ENCODE measurements at regions not wholly inside any gene's neighbourhood (a gene's known extent, or its start where the extent isn't known, plus 50 kb on each side); places are given as distances from the start of the nearest gene placed in this dataset.
A peak's percentile ranks its signal among the peaks of the same experiment; 100 is the strongest.

DNA sequence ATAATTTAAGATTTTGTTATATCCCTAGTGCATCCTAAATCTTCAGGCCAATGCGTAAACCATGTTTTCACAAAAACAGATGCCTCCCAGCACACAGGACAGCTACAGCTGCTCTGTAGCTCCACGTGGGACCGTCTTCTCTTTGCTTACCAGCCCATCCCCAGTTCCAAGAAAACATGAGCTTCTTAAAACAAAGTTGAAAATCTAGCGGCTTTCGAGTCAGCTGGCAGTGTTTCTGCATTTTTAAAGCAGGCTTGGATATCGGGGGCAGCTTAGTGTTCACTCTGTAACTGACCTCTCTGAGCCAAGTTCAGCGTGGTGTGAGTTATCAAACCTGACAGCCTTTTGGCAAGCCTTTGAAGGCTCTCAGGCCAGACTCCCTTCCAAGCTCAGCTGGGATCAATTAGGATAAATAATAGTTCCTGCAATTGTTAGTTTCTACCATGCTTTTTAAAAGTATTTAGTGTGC lies 881.5 kb downstream of the LTN1 start:
- Histone ChIP-seq H3K9ac (ENCODE audit: low read depth, low read length) (no peak overlapping the region), H3K27ac (ENCODE audit: low read depth, low read length) (no peak overlapping the region), H3K9me3 (ENCODE audit: insufficient read depth, low read depth, low read length) (no peaks in the 10 kb centered on the region), H3K4me1 (ENCODE audit: insufficient read depth, low read length) (no peaks in the 10 kb centered on the region), H3K27me3 (ENCODE audit: insufficient read depth, low read length) (no peaks in the 10 kb centered on the region), H3K4me3 (ENCODE audit: low read length) (no peak overlapping the region), H3K36me3 (ENCODE audit: insufficient read depth, low read length) (no peaks in the 10 kb centered on the region)
- WGBS, result 91% methylated on average over 7 of the region's 7 CpGs

DNA sequence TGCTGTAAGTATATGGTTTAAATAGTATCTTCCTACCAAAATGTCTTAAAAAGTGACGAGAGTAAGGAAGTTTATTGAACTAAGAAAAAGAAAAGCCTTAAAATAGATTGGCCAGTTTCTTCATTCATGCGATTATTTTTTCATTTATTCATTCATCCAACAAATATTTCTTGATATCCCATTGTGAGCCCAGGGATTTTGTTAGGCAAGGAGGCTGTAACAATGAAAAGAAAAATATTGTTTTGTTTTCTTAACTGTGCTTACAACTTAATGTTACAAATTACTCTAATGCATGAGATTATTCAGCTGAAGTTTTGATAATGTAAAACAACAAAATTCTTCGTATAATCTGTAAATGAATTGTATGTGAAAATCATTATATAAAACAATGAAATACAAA lies 882.0 kb downstream of the LTN1 start:
- Histone ChIP-seq H3K9ac (ENCODE audit: low read depth, low read length) (no peak overlapping the region), H3K27me3 (ENCODE audit: insufficient read depth, low read length) (no peaks in the 10 kb centered on the region), H3K36me3 (ENCODE audit: insufficient read depth, low read length) (no peaks in the 10 kb centered on the region), H3K4me3 (ENCODE audit: low read length) (no peak overlapping the region), H3K27ac (ENCODE audit: low read depth, low read length) (no peak overlapping the region), H3K4me1 (ENCODE audit: insufficient read depth, low read length) (no peaks in the 10 kb centered on the region), H3K9me3 (ENCODE audit: insufficient read depth, low read depth, low read length) (no peaks in the 10 kb centered on the region)
- WGBS, result no CpG with 5 or more reads among the region's 3 CpGs

DNA sequence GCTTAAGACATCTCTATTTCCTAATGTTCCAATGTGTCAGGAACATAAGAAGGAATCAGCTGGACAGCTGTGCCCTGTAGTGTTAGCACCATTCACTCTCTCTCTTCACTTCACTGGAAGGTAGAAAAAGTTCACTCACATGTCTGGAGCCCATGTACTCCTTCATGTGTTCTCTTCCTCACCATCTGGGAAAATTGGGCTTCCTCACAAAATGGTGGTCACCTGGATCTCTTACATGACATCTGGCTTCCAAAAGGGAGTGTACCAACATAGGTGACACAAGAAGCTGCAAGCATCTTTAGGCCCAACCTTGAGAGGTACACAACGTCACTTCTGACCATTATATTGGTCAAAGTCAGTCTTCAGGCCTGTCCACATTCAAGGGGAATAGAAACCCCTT lies 882.6 kb downstream of the LTN1 start:
- H3K9me3 ChIP-seq (ENCODE audit: insufficient read depth, low read depth, low read length), result no peaks in the 10 kb centered on the region
- no peak overlapping the region for H3K27ac ChIP-seq (ENCODE audit: low read depth, low read length)
- no peak overlapping the region for H3K4me3 ChIP-seq (ENCODE audit: low read length)
- no peaks in the 10 kb centered on the region for H3K4me1 ChIP-seq (ENCODE audit: insufficient read depth, low read length)
- no peak overlapping the region for H3K9ac ChIP-seq (ENCODE audit: low read depth, low read length)
- no peaks in the 10 kb centered on the region for H3K27me3 ChIP-seq (ENCODE audit: insufficient read depth, low read length)
- WGBS, result 94% methylated on average over 1 of the region's 1 CpG
- no peaks in the 10 kb centered on the region for H3K36me3 ChIP-seq (ENCODE audit: insufficient read depth, low read length)

DNA sequence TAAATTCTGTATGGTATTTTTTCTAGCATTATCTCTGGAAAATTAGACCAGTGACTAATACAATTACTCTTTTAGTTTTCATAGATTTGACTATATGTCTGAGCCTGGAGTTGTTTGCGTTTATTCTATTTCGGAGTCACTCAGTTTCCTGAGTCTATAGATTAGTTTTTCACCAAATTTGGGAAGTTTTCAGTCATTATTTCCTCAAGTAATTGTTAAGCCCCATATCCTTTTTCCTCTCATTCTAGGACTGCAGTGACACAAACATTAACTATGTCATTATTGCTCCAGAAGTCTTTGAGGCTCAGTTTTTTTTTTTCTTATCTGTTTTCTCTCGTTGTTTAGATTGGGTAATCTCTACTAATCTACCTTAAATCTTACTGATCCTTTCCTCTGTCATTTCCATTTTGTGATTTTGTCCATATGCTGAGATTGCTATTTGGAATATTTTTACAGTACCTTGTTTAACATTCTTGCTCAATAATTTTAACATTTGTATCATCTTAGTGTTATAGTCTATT lies 886.2 kb downstream of the LTN1 start:
- WGBS, result 100% methylated on average over 2 of the region's 3 CpGs
- H3K9me3 ChIP-seq (ENCODE audit: insufficient read depth, low read depth, low read length), result no peaks in the 10 kb centered on the region
- H3K9ac ChIP-seq (ENCODE audit: low read depth, low read length), result no peak overlapping the region
- H3K4me3 ChIP-seq (ENCODE audit: low read length), result no peak overlapping the region
- H3K36me3 ChIP-seq (ENCODE audit: insufficient read depth, low read length), result no peaks in the 10 kb centered on the region
- H3K27ac ChIP-seq (ENCODE audit: low read depth, low read length), result no peak overlapping the region
- no peaks in the 10 kb centered on the region for H3K4me1 ChIP-seq (ENCODE audit: insufficient read depth, low read length)
- H3K27me3 ChIP-seq (ENCODE audit: insufficient read depth, low read length), result no peaks in the 10 kb centered on the region

DNA sequence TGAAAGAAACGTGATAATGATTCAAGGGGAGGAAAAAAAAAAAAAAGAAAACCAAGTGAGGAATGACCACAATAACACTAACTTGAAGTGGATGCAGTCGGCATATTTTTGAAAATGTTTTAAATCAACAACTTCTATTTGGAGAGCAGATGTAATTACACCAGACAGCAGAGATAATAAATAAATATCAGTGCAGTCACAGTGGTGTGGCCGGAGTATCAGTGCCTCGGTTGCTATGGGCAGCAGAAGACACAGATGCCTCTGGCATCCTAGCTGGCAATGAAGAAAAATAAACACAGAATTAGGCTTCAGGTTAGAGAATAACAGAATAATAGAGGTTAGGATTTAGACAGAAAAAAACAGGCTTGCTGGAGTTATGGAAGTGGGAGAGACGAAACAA lies 888.3 kb downstream of the LTN1 start:
- H3K9me3 ChIP-seq (ENCODE audit: insufficient read depth, low read depth, low read length), result no peaks in the 10 kb centered on the region
- H3K27ac ChIP-seq (ENCODE audit: low read depth, low read length), result no peak overlapping the region
- H3K27me3 ChIP-seq (ENCODE audit: insufficient read depth, low read length), result no peaks in the 10 kb centered on the region
- WGBS, result 98% methylated on average over 4 of the region's 5 CpGs
- no peak overlapping the region for H3K9ac ChIP-seq (ENCODE audit: low read depth, low read length)
- H3K4me3 ChIP-seq (ENCODE audit: low read length), result no peak overlapping the region
- H3K4me1 ChIP-seq (ENCODE audit: insufficient read depth, low read length), result no peaks in the 10 kb centered on the region
- H3K36me3 ChIP-seq (ENCODE audit: insufficient read depth, low read length), result no peaks in the 10 kb centered on the region

DNA sequence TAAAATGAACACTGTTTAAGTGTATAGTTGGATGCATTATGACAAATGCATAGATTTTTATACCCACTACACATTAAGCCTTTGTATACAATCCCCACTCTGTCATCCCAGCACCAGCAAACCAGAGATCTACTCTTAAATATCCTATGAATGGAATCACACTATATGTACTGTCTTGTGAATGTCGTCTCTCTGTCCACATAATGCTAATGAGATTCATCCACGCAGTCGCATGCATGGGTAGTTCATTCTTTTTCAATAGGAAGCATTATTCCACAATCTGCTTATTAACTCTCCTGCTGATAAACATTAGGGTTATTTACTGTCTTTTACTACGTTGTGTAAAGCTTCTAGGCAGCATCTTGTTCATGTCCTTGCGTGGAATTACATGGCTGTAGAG lies 892.3 kb downstream of the LTN1 start:
- WGBS, result 91% methylated on average over 5 of the region's 5 CpGs
- H3K27ac ChIP-seq (ENCODE audit: low read depth, low read length), result no peak overlapping the region
- no peaks in the 10 kb centered on the region for H3K4me1 ChIP-seq (ENCODE audit: insufficient read depth, low read length)
- no peak overlapping the region for H3K4me3 ChIP-seq (ENCODE audit: low read length)
- no peaks in the 10 kb centered on the region for H3K36me3 ChIP-seq (ENCODE audit: insufficient read depth, low read length)
- H3K9me3 ChIP-seq (ENCODE audit: insufficient read depth, low read depth, low read length), result no peaks in the 10 kb centered on the region
- no peaks in the 10 kb centered on the region for H3K27me3 ChIP-seq (ENCODE audit: insufficient read depth, low read length)
- no peak overlapping the region for H3K9ac ChIP-seq (ENCODE audit: low read depth, low read length)

DNA sequence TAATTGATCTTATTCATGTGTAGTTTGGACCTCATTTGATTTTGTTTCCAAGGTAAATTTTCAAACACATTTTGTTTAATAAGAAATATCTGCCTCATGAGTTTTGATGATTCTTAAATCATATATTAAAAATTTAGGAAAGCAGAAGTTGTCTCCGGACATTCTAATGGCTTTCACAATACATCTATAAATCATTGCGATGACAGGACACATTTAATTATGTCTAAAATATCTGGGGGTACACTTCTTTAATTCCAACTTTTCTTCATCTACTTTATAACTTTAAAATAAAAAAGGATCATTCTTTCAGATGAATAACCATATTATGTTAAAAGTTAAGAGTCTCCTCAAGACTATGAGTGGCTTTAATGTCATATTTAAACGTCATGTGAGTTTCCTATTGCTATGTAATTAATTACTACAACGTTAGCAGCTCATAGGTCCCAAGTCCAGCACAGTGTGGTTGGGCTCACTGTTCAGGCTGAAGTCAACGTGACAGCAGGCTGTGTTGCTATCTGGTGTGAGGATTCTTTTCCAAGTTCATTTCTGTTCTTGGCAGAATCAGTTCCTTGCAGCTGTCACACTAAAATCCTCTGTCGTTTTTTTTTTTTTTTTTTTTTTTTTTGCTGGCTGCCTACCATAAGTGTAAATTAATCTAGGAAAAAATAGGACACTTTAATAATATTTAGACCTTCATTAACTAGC lies 893.5 kb downstream of the LTN1 start:
- Histone ChIP-seq H3K9ac (ENCODE audit: low read depth, low read length) (no peak overlapping the region), H3K27me3 (ENCODE audit: insufficient read depth, low read length) (no peaks in the 10 kb centered on the region), H3K27ac (ENCODE audit: low read depth, low read length) (no peak overlapping the region), H3K4me1 (ENCODE audit: insufficient read depth, low read length) (no peaks in the 10 kb centered on the region), H3K36me3 (ENCODE audit: insufficient read depth, low read length) (no peaks in the 10 kb centered on the region), H3K4me3 (ENCODE audit: low read length) (no peak overlapping the region), H3K9me3 (ENCODE audit: insufficient read depth, low read depth, low read length) (no peaks in the 10 kb centered on the region)
- WGBS, result 94% methylated on average over 3 of the region's 6 CpGs

DNA sequence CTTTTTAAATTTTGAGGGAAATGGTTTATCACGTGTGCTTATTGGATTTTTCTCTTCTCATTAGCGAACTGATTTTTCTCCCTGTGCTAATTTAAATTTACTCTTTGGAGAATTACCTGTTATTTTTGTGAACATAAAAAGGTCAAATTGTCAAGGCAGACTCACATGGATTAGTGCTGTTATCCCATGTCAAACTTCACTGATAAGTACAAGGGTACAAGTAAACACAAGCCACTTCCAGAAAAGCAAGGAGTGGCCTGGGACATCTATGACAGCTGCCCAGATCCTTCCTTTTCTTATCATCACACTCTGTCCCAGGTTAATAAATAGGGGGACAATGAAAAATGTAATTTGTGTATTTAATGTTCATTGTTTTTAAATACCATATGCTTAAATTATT lies 901.2 kb downstream of the LTN1 start:
- H3K27me3 ChIP-seq (ENCODE audit: insufficient read depth, low read length), result no peaks in the 10 kb centered on the region
- no peak overlapping the region for H3K9ac ChIP-seq (ENCODE audit: low read depth, low read length)
- no CpG with 5 or more reads among the region's 2 CpGs for WGBS
- H3K36me3 ChIP-seq (ENCODE audit: insufficient read depth, low read length), result no peaks in the 10 kb centered on the region
- no peaks in the 10 kb centered on the region for H3K4me1 ChIP-seq (ENCODE audit: insufficient read depth, low read length)
- no peaks in the 10 kb centered on the region for H3K9me3 ChIP-seq (ENCODE audit: insufficient read depth, low read depth, low read length)
- no peak overlapping the region for H3K27ac ChIP-seq (ENCODE audit: low read depth, low read length)
- H3K4me3 ChIP-seq (ENCODE audit: low read length), result no peak overlapping the region

DNA sequence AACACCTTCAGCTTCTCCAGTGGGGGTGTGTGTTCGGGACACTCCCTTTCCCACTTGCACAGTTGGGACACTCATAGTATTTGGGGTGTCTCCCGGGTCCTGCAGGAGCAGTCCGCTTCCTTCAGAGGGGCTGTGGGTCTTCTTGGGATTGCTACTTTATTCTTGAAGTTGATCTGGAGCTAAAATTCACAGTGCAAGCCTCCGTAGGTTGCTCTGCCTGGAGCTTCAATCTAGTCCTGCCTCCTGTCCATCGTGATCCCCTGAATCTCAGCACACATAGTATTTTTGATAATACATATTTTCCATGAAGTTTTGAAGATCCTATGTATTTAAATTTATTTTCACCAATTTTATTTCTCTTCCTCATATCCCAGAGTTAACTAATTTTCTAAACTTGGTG lies 902.1 kb downstream of the LTN1 start:
- H3K4me3 ChIP-seq (ENCODE audit: low read length), result no peak overlapping the region
- WGBS, result 98% methylated on average over 4 of the region's 5 CpGs
- H3K27ac ChIP-seq (ENCODE audit: low read depth, low read length), result peak overlapping the region; percentile 57; the same call in 1 of the 2 replicates

DNA sequence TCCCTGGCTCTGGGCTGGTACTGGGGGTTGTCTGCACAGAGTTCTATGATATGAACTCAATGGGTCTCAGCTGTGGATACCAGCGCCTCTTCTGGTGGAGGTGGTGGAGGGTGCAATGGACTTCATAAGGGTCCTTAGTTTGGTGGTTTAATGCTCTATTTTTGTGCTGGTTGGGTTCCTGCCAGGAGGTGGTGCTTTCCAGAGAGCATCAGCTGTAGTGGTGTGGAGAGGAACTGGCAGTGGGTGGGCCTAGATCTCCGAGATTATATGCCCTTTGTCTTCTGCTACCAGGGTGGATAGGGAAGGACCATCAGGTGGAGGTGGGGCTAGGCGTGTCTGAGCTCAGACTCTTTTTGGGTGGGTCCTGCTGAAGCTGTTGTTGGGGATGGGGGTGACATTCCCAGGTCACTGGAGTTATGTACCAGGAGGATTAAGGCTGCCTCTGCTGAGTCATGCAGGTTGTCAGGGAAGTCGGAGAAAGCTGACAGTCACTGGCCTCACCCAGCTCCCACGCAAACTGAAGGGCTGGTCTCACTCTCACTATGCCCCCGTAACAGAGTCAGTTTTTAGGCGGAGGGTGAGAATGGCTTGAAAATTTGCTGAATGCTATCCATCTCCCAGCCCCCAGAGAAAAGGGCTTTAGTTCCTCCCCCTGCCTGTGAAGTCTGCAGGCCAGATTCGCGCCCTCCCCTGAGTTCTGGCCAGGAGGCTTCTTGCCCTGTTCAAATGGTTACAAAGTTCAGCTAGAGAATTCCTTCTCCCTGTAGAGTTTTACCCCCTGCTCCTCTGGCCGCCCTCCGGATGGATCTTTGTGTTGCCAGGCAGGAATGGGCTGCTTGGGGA lies 902.9 kb downstream of the LTN1 start:
- no peak overlapping the region for H3K4me3 ChIP-seq (ENCODE audit: low read length)
- H3K4me1 ChIP-seq (ENCODE audit: insufficient read depth, low read length), result no peaks in the 10 kb centered on the region
- H3K27me3 ChIP-seq (ENCODE audit: insufficient read depth, low read length), result no peaks in the 10 kb centered on the region
- 72% methylated on average over 11 of the region's 11 CpGs for WGBS
- peak overlapping the region; percentile 57; the same call in 1 of the 2 replicates for H3K27ac ChIP-seq (ENCODE audit: low read depth, low read length)
- H3K9me3 ChIP-seq (ENCODE audit: insufficient read depth, low read depth, low read length), result no peaks in the 10 kb centered on the region
- H3K9ac ChIP-seq (ENCODE audit: low read depth, low read length), result no peak overlapping the region
- no peaks in the 10 kb centered on the region for H3K36me3 ChIP-seq (ENCODE audit: insufficient read depth, low read length)

More for the DNA sequence above, 902.1 kb downstream of the LTN1 start:
- H3K9me3 ChIP-seq (ENCODE audit: insufficient read depth, low read depth, low read length), result no peaks in the 10 kb centered on the region
- H3K36me3 ChIP-seq (ENCODE audit: insufficient read depth, low read length), result no peaks in the 10 kb centered on the region
- no peaks in the 10 kb centered on the region for H3K4me1 ChIP-seq (ENCODE audit: insufficient read depth, low read length)
- no peaks in the 10 kb centered on the region for H3K27me3 ChIP-seq (ENCODE audit: insufficient read depth, low read length)
- H3K9ac ChIP-seq (ENCODE audit: low read depth, low read length), result no peak overlapping the region

DNA sequence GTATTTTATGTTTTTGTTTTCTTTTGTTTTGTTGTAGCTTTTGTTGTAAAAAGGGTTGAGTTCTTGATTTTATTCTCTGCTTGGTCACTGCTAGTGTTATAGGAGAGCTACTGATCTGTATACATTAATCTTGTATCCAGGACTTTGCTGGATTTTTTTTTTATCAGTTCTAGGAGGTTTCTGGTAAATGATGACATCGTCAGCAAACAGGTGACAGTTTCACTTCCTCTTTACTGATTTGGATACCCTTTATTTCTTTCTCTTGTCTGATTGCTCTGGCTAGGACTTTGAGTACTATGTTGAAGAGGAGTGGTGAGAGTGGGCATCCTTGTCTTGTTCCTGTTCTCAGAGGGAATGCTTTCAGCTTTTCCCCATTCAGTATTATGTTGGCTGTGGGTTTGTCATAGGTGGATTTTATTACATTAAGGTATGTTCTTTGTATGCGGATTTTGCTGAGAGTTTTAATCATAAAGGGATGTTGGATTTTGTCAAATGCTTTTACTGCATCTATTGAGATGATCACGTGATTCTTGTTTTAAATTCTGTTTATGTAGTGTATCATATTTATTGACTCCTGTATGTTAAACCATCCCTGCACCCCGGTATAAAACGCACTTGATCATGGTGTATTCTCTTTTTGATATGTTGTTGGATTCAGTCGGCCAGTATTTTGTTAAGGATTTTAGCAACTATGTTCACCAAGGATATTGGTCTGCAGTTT lies 905.7 kb downstream of the LTN1 start:
- H3K9ac ChIP-seq (ENCODE audit: low read depth, low read length), result no peak overlapping the region
- WGBS, result 94% methylated on average over 6 of the region's 6 CpGs
- no peaks in the 10 kb centered on the region for H3K9me3 ChIP-seq (ENCODE audit: insufficient read depth, low read depth, low read length)
- no peaks in the 10 kb centered on the region for H3K27me3 ChIP-seq (ENCODE audit: insufficient read depth, low read length)
- no peak overlapping the region for H3K27ac ChIP-seq (ENCODE audit: low read depth, low read length)
- H3K4me3 ChIP-seq (ENCODE audit: low read length), result no peak overlapping the region
- H3K4me1 ChIP-seq (ENCODE audit: insufficient read depth, low read length), result no peaks in the 10 kb centered on the region
- no peaks in the 10 kb centered on the region for H3K36me3 ChIP-seq (ENCODE audit: insufficient read depth, low read length)
